HK-2 (cell line): ENCODE measurements at regions not wholly inside any gene's neighbourhood (a gene's known extent, or its start where the extent isn't known, plus 50 kb on each side); places are given as distances from the start of the nearest gene placed in this dataset.

Experiments used
- DNase-seq: peaks from one replicate; pipeline ENCODE4 v3.0.0-alpha.2; 2018; ENCODE audit not compliant: unreplicated experiment

GRCh38 chr4:149928507-149928906, 112.9 kb upstream of the IQCM start:
- DNase-seq: no peak

GRCh38 chr4:149931431-149931830, 115.8 kb upstream of the IQCM start:
- DNase-seq: no peak

- DNase-seq: no peak
Measured at GRCh38 chr4:149932188-149932587, 116.5 kb upstream of the IQCM start.

- DNase-seq: no peak
Measured at GRCh38 chr4:149933120-149933519, 117.5 kb upstream of the IQCM start.

- no peak for DNase-seq
Measured at GRCh38 chr4:149933883-149934282, 118.2 kb upstream of the IQCM start.

GRCh38 chr4:149949381-149949780, 128.9 kb upstream of the DCLK2 start:
- no peak for DNase-seq

- no peak for DNase-seq
Measured at GRCh38 chr4:149951152-149951900, 126.9 kb upstream of the DCLK2 start.

- DNase-seq: no peak
Measured at GRCh38 chr4:149952101-149952500, 126.1 kb upstream of the DCLK2 start.

- no peak for DNase-seq
Measured at GRCh38 chr4:149952716-149953115, 125.5 kb upstream of the DCLK2 start.

GRCh38 chr4:149955780-149956390, 122.4 kb upstream of the DCLK2 start:
- DNase-seq: no peak

GRCh38 chr4:149956678-149957077, 121.6 kb upstream of the DCLK2 start:
- no peak for DNase-seq

- no peak for DNase-seq
Measured at GRCh38 chr4:149961876-149962597, 116.2 kb upstream of the DCLK2 start.

GRCh38 chr4:149964001-149964796, 114.0 kb upstream of the DCLK2 start:
- no peak for DNase-seq

- no peak for DNase-seq
Measured at GRCh38 chr4:149965206-149965605, 113.0 kb upstream of the DCLK2 start.

GRCh38 chr4:149972407-149972806, 105.8 kb upstream of the DCLK2 start:
- DNase-seq: no peak

GRCh38 chr4:149973181-149973580, 105.1 kb upstream of the DCLK2 start:
- no peak for DNase-seq

- DNase-seq: no peak
Measured at GRCh38 chr4:149975172-149975571, 103.1 kb upstream of the DCLK2 start.

GRCh38 chr4:149980121-149980682, 98.0 kb upstream of the DCLK2 start:
- no peak for DNase-seq

- DNase-seq: peak; percentile 53
Measured at GRCh38 chr4:149980941-149981340, 97.3 kb upstream of the DCLK2 start.

- no peak for DNase-seq
Measured at GRCh38 chr4:149983401-149983800, 94.8 kb upstream of the DCLK2 start.

- DNase-seq: no peak
Measured at GRCh38 chr4:149983931-149984330, 94.3 kb upstream of the DCLK2 start.

- DNase-seq: no peak
Measured at GRCh38 chr4:149985981-149986380, 92.3 kb upstream of the DCLK2 start.
